ENCODE measurements at regions not wholly inside any gene's neighbourhood (a gene's known extent, or its start where the extent isn't known, plus 50 kb on each side); places are given as distances from the start of the nearest gene placed in this dataset.
"Not testable (repeated sequence)": the region's sequence is repeated elsewhere in the genome, so short reads cannot be mapped to it uniquely, and the experiment has no call there.

- no peak for DNase-seq
Measured at GRCh38 chr4:117014236-117014635, 71.1 kb downstream of the TRAM1L1 start.

- no peak for DNase-seq
Measured at GRCh38 chr4:117010671-117011070, 74.7 kb downstream of the TRAM1L1 start.

DNA sequence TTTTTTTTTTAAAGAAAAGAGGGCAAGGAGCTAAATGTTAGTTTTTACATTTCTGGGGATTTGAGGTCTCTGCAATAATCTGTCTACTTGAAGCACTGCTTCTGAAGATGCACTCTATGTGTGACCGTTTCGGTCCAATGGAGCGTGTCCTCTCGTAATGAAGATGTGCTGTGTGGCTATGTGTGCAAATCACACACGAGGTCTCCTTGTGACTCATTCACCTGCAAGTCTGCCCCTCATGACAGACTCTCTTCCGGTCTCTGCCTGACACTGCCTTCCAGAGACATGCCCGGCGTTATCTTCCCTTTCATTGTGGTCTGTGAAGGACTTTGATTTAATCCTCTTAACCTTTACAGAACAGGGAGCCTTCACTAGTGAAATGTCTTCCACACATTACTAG, 84.3 kb downstream of the TRAM1L1 start:
- DNase-seq = no peak

- no peak for DNase-seq
Measured at GRCh38 chr4:116982656-116983055, 102.7 kb downstream of the TRAM1L1 start.

DNA sequence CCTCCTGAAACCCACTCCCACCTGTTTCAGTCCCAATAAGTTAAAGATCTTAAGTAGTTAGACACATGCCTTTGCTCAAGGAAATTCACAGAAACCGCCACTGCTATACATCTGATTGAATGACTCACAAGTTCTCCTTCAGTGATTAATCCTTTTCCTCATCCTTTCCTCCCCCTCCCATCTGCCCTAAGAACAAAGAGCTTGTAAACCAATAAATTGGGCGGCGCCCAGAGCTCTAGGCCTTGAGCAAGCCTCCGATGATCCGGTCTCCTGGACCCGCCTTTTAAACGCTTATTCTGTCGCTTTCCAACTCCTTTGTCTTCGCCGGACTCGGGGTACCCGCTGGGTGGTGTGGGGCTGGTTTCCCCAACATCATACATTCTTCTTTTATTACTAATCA, 104.9 kb downstream of the TRAM1L1 start:
- DNase-seq = not testable (repeated sequence)

GRCh38 chr4:116959045-116959444, 126.3 kb downstream of the TRAM1L1 start:
- DNase-seq = no peak

DNA sequence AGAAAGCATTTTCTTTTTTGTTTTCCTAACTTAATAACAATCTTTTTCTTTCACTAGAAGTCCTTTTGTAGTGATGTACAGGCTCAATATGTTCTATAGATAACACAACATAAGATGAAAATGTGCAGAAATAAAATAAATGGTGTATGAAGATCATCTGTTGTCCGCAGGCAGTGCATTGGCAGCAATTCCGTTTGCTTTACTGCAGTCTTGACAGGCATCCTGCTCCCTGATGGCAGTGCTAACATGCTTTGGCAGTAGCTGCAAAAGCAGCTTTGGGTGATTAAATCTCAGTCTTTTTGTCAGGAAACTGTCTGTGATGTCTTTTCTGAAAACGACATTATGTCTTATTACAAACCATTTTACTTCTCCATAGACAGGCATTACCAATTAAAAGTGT, 131.4 kb downstream of the TRAM1L1 start:
- no peak for DNase-seq

DNA sequence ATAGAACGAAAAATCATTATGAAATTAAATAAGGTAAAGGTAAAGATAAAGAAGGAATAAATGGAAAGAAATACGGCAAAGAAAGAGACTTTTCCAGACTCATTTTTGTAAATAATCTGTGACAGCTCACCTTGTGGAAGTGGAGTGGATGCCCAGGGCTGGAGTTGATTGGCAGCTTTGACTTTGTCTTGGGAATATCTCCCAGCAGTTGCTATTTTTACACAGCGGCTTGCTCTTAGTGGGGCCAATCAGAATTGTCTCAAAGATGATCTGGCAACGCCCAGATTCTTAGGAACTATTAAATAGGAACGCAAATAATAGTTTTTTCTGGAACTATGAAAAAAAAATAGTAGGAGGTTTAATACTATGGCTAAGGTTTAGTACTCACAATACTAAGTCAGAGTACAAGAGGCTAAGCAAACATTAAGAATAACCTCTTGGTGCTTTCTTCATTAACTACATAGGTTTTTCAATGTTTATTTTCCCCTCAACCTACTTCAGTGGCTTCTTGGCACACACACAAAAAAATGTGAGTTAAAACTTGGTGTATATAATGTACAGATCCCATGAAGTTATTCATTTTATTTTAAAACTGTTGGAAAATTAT, 132.7 kb downstream of the TRAM1L1 start:
- no peak for DNase-seq

- DNase-seq = no peak
Measured at GRCh38 chr4:116949856-116950255, 135.5 kb downstream of the TRAM1L1 start.

GRCh38 chr4:116942315-116942714, 143.1 kb downstream of the TRAM1L1 start:
- DNase-seq = no peak

- DNase-seq = no peak
Measured at GRCh38 chr4:116930329-116930728, 155.0 kb downstream of the TRAM1L1 start.

DNA sequence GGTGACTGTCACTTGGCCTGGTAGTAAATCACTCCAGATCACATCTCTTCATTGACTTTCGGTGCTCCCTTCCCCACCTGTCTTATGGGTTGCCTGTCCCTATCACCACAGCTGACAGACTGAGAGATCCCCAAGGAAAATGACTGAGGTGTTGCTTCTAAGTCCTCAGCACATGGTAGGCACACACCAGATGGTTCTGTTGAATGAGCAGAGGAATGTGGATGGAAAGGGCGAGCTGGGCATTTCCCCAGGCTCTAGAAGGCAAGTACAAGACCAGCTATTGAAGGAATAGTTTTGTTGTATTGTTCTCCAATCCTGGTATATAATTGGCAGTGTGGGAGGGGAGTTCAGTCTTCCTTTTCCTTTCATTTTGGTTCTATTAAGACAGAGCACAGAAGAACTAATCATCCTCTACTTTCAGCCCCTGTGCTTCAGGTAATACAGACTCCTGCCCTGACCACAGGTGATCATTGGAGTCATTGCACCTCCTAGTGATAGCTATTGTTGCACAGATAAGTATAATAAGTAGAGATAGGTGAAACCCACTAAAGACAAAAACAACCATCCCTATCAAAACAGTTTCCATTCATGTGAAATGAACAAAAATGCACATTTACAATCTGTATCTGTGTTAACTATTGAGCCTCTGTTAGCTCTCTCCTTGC, 158.6 kb downstream of the TRAM1L1 start:
- DNase-seq = no peak

DNA sequence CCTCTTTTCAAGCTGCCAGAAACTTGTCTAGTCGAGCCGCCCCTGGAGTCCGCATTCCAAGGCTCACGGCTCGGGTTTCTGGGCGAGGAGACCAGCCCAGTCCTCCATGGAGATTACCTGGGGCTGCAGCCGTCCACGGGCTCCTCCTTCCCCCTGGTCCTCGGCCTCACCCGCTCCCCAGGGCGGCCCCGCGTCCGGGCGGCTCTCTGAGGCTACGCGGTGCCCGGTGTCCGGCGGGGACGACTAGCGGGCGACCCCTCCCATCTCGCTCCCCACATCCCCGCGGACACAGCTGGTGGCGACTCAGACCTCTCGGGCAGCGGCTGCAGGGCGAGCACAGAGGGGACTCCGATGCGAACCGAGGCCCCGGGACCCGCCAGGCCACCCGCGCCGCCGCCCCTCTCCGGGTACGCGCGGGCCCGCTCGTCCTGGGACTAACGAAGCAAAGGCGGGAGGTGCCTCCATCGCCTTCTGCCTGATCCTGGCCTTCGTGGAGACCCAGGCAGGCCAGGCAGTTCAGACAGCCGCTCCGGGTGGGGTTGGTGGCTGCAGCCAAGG, 159.4 kb downstream of the TRAM1L1 start:
- no peak for DNase-seq

DNA sequence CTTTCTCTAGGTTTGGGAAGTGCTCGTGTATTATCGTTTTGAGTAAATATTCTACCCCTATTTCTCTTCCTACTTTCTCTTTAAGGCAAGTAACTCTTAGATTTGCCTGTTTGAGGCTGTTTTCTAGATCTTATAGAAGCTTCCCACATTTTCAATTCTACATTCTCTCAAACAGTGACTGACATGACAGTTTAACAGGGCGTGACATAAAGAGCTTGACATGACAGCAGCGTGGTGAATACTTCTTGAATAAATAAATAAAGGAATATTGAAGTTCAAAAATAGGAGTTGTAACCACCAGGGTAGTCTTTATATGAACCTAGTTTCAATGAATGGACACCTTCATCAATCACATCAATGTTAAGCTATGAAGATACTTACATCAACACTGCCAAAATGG, 162.0 kb downstream of the TRAM1L1 start:
- DNase-seq = no peak

DNA sequence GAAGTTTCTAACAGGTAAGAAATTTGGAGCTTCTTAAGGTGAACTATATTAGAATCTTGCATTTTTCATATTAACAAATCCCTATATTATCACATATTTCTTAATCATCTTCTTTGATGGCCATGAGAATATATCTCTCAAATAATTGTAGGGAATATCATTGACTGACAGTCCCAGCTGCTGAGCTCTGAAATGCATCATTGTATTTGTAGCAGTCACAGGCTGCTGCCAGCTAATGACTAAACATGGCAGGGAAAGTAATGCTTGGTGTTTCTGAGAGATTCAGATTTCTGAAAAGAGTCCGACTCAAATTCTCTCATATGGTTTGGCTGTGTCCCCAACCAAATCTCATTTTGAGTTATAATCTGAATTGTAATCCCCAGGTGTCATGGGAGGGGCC, 171.9 kb downstream of the TRAM1L1 start:
- no peak for DNase-seq

DNA sequence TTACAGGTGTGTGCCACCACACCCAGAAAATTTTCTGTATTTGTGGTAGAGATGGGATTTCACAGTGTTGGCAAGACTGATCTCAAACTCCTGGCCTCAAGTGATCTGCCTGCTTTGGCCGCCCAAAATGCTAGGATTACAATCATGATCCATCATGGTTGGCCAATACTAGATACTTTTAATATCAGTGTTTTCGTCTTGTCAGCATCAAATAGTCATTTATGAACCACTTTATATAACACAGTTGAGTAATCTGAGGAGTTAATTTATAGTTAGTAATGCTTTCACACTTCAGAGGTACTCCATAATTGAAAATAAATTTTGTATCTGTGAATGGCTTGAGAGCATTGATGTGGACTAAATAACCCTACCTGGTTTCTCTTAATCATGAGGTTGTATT, 178.6 kb downstream of the TRAM1L1 start:
- DNase-seq = no peak

DNA sequence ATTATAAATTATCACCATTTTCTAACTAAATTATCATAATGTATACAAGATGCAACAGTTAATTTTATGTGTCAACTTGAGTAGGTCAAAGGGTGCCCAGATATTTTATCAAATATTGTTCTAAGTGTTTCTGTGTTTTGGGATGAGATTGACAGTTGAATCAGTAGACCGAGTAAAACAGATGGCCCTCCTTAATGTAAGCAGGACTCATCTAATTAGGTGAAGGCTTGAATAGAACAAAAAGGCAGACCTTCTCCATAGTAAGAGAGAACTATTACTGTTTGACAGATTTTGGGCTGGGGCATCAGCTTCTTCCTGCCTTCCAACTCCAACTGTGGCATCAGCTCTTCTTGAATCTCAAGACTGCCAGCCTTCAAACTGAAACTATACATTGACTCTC, 185.8 kb downstream of the TRAM1L1 start:
- no peak for DNase-seq

- no peak for DNase-seq
Measured at GRCh38 chr4:116885579-116885978, 199.8 kb downstream of the TRAM1L1 start.

DNA sequence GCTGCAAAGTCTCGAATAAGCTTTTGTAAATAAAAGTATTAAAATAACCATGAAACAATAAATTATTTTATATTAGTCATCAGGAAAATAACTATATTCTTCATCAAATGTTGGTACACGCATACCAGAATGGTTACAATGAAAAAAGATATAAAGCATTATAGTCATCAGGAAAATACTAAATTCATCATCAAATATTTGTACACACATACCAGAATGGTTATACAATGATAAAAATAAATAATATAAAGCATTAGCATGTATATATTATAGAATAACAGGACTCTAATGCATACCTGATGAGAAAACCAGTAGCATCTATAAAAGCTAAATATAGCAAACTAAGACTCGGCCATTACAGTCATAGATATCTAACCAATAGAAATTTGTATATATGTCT, 202.9 kb downstream of the TRAM1L1 start:
- DNase-seq = no peak

- no peak for DNase-seq
Measured at GRCh38 chr4:116881077-116881476, 204.3 kb downstream of the TRAM1L1 start.

- DNase-seq = no peak
Measured at GRCh38 chr4:116880625-116881024, 204.8 kb downstream of the TRAM1L1 start.

GRCh38 chr4:116878280-116878679, 207.1 kb downstream of the TRAM1L1 start:
- no peak for DNase-seq

GRCh38 chr4:116877069-116877468, 208.3 kb downstream of the TRAM1L1 start:
- no peak for DNase-seq

DNA sequence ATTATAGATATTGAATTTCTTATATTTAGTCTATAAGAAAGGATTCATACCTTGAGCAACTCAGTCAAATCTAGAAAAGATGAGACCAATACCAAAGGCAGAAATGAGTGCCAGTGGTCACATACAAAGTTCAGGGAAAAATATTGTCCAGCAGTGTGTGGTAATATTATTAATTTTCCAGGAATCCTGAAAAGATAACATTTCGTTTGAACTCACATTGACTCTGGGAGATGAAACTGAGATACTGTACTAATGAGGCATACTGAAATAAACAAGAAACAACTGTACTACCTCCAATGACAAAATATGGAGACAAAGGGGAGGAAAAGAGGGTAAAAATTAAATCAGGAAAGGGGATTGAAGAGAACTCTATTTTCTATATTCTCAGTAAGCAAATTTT, 212.4 kb downstream of the TRAM1L1 start:
- DNase-seq = no peak

DNA sequence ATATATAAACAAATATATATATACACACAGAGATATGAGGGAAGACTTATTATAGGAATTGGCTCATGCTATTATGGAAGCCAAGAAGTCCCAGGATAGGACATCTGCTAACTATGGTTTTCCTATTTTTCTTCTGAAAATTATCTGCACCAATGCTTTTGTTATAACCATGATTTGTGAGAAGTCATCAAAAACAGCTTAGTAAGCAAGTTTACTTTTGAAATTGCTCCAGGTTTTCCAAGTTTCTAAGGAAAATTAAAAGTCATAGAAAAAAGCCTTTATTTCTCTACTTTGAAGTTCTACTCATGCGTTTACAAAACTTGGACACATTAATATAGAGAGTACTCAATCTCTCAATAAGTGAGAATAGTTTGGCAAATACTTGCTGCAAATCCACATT, 213.1 kb downstream of the TRAM1L1 start:
- no peak for DNase-seq
